Neuronal stem cell (in vitro differentiated cells): ENCODE measurements at regions not wholly inside any gene's neighbourhood (a gene's known extent, or its start where the extent isn't known, plus 50 kb on each side); places are given as distances from the start of the nearest gene placed in this dataset.

Experiments
- DNase-seq: peaks from one replicate; pipeline ENCODE4 v3.0.0-alpha.2; 2013; ENCODE audit warnings: low spot score
- H2AFZ ChIP-seq: one replicate; pipeline ENCODE4 v1.6.1; 2013; ENCODE audit warnings: mild to moderate bottlenecking, low read length, inconsistent platforms
- H2AK5ac ChIP-seq: 2 replicates; pipeline ENCODE4 v1.6.1; 2013; ENCODE audit warnings: low read depth, mild to moderate bottlenecking, inconsistent platforms, low read length, moderate library complexity, mixed read lengths
- H2BK120ac ChIP-seq: 2 replicates; pipeline ENCODE4 v1.6.1; 2013; ENCODE audit warnings: low read depth, mild to moderate bottlenecking, inconsistent platforms, low read length, moderate library complexity, mixed read lengths
- H2BK12ac ChIP-seq: one replicate; pipeline ENCODE4 v1.6.1; 2013; ENCODE audit warnings: low read length, inconsistent platforms
- H2BK15ac ChIP-seq: 2 replicates; pipeline ENCODE4 v1.6.1; 2013; ENCODE audit warnings: mild to moderate bottlenecking, low read length, inconsistent platforms, mixed read lengths
- H2BK5ac ChIP-seq: one replicate; pipeline ENCODE4 v1.6.1; 2013; ENCODE audit warnings: inconsistent platforms, mild to moderate bottlenecking, low read length, moderate library complexity
- H3K14ac ChIP-seq: one replicate; pipeline ENCODE4 v1.6.1; 2013; ENCODE audit warnings: low read length, inconsistent platforms
- H3K18ac ChIP-seq: 2 replicates; pipeline ENCODE4 v1.6.1; 2013; ENCODE audit warnings: low read length, inconsistent platforms
- H3K23ac ChIP-seq: 2 replicates; pipeline ENCODE4 v1.6.1; 2013; ENCODE audit warnings: low read depth, mild to moderate bottlenecking, mixed read lengths, low read length, inconsistent platforms; ENCODE audit not compliant: poor library complexity
- H3K27ac ChIP-seq: replicated peaks from 3 replicates; pipeline ENCODE4 v1.5.1; 2013; ENCODE audit warnings: low read length, inconsistent platforms
- H3K27me3 ChIP-seq, 3 experiments: 2 replicates each; pipeline ENCODE4 v1.6.1; 2013; ENCODE audit warnings: low read length in 3 of 3, mild to moderate bottlenecking in 2 of 3, inconsistent platforms in 1 of 3, low read depth in 1 of 3, mixed read lengths in 1 of 3, moderate library complexity in 1 of 3; ENCODE audit not compliant: control insufficient read depth in 3 of 3, insufficient read depth in 3 of 3
- H3K36me3 ChIP-seq, 2 donors: replicated peaks in 1 of 2; 2 replicates each; pipeline ENCODE4 v1.6.1; 2013; ENCODE audit warnings: low read length in 2 of 2; ENCODE audit not compliant: control insufficient read depth in 2 of 2, insufficient read depth in 2 of 2
- H3K4ac ChIP-seq: 2 replicates; pipeline ENCODE4 v1.6.1; 2013; ENCODE audit warnings: inconsistent platforms, mild to moderate bottlenecking, low read length, moderate library complexity
- H3K4me1 ChIP-seq, 2 donors: 1 replicate in 1 of 2; 2 replicates in 1 of 2; pipeline ENCODE4 v1.6.1; 2013; ENCODE audit warnings: low read length in 2 of 2, low read depth in 1 of 2; ENCODE audit not compliant: control insufficient read depth in 2 of 2, insufficient read depth in 1 of 2
- H3K4me2 ChIP-seq: one replicate; pipeline ENCODE4 v1.6.1; 2013; ENCODE audit warnings: mild to moderate bottlenecking, low read length, inconsistent platforms; ENCODE audit not compliant: insufficient read depth, poor library complexity, severe bottlenecking
- H3K4me3 ChIP-seq, 2 donors: 2 replicates each; pipeline ENCODE4 v1.5.1; 2013; ENCODE audit warnings: low read length in 2 of 2, mild to moderate bottlenecking in 2 of 2, inconsistent platforms in 1 of 2, moderate library complexity in 1 of 2
- H3K79me1 ChIP-seq: one replicate; pipeline ENCODE4 v1.6.1; 2013; ENCODE audit warnings: low read depth, mild to moderate bottlenecking, inconsistent platforms, low read length, moderate library complexity
- H3K9ac ChIP-seq: one replicate; pipeline ENCODE4 v1.6.1; 2013; ENCODE audit warnings: mild to moderate bottlenecking, low read depth, low read length, inconsistent platforms; ENCODE audit not compliant: poor library complexity
- H3K9me3 ChIP-seq, 2 donors: replicated peaks in 1 of 2; 2 replicates each; pipeline versions ENCODE3 to v1.6.1; 2013; ENCODE audit warnings: low read length in 2 of 2, mild to moderate bottlenecking in 2 of 2, inconsistent platforms in 1 of 2, low read depth in 1 of 2, mixed read lengths in 1 of 2, moderate library complexity in 1 of 2; ENCODE audit not compliant: control insufficient read depth in 2 of 2, insufficient read depth in 1 of 2
- H4K8ac ChIP-seq: one replicate; pipeline ENCODE4 v1.6.1; 2013; ENCODE audit warnings: low read depth, mild to moderate bottlenecking, inconsistent platforms, low read length, moderate library complexity
- H4K91ac ChIP-seq: one replicate; pipeline ENCODE4 v1.6.1; 2013; ENCODE audit warnings: low read length, low read depth, mild to moderate bottlenecking, inconsistent platforms; ENCODE audit not compliant: poor library complexity
- WGBS, 2 donors: extraction: QIAGEN DNeasy Blood & Tissue Kit; methylation state at CpG; one replicate each; pipeline ENCODE4 v1.1.7; 2013; ENCODE audit warnings: missing lambda C conversion rate in 2 of 2, mixed read lengths in 1 of 2; ENCODE audit not compliant: insufficient read length in 2 of 2, insufficient replicate concordance in 1 of 2; ENCODE audit errors: extremely low coverage in 2 of 2; 5-methylcytosine and 5-hydroxymethylcytosine counted together

GRCh38 chr1:224872832-224873433, 56.5 kb upstream of the DNAH14 start:
- H3K4me1 ChIP-seq: peaks cover 0 to 7% of the 10 kb centered on the region in 2 donors
- H3K9ac ChIP-seq: no peak overlapping the region
- no peak overlapping the region for H2BK5ac ChIP-seq
- no peak overlapping the region for H2AK5ac ChIP-seq
- H3K36me3 ChIP-seq: no peaks in the 10 kb centered on the region
- no peak overlapping the region for H2BK120ac ChIP-seq
- H3K4me3 ChIP-seq: no peak overlapping the region
- no peak overlapping the region for H4K91ac ChIP-seq
- no peak overlapping the region for H3K14ac ChIP-seq
- H3K27ac ChIP-seq: no peak overlapping the region
- WGBS, 2 donors: no CpG with 5 or more reads among the region's 4 CpGs
- H3K27me3 ChIP-seq: peaks cover 0 to 3% (median 0%) of the 10 kb centered on the region in 3 experiments
- no peak overlapping the region for H4K8ac ChIP-seq
- no peak overlapping the region for H3K18ac ChIP-seq
- no peak for DNase-seq
- no peak overlapping the region for H3K4ac ChIP-seq
- H2AFZ ChIP-seq: no peak overlapping the region
- H3K4me2 ChIP-seq: no peak overlapping the region
- H2BK15ac ChIP-seq: no peak overlapping the region
- H2BK12ac ChIP-seq: no peak overlapping the region
- H3K9me3 ChIP-seq: no peaks in the 10 kb centered on the region
- H3K23ac ChIP-seq: no peak overlapping the region
- no peaks in the 10 kb centered on the region for H3K79me1 ChIP-seq

GRCh38 chr1:224873434-224874369, 55.8 kb upstream of the DNAH14 start:
- H3K18ac ChIP-seq: no peak overlapping the region
- peaks cover 0 to 3% (median 0%) of the 10 kb centered on the region in 3 experiments for H3K27me3 ChIP-seq
- no peak for DNase-seq
- H3K79me1 ChIP-seq: no peaks in the 10 kb centered on the region
- no peak overlapping the region for H3K23ac ChIP-seq
- H3K4me3 ChIP-seq: no peak overlapping the region
- no peak overlapping the region for H2AK5ac ChIP-seq
- no peak overlapping the region for H2BK12ac ChIP-seq
- no CpG with 5 or more reads among the region's 3 CpGs for WGBS, 2 donors
- H3K27ac ChIP-seq: no peak overlapping the region
- H2BK15ac ChIP-seq: no peak overlapping the region
- H3K9ac ChIP-seq: no peak overlapping the region
- H3K4ac ChIP-seq: no peak overlapping the region
- no peak overlapping the region for H2AFZ ChIP-seq
- no peak overlapping the region for H2BK120ac ChIP-seq
- H3K14ac ChIP-seq: no peak overlapping the region
- H3K9me3 ChIP-seq: no peaks in the 10 kb centered on the region
- no peaks in the 10 kb centered on the region for H3K36me3 ChIP-seq
- no peak overlapping the region for H3K4me2 ChIP-seq
- no peak overlapping the region for H2BK5ac ChIP-seq
- no peak overlapping the region for H4K91ac ChIP-seq
- H4K8ac ChIP-seq: no peak overlapping the region
- H3K4me1 ChIP-seq: peaks cover 0 to 7% of the 10 kb centered on the region in 2 donors

GRCh38 chr1:224874775-224875174, 54.7 kb upstream of the DNAH14 start:
- Histone ChIP-seq H2BK120ac (no peak overlapping the region), H3K4me1 (peaks cover 0 to 11% of the 10 kb centered on the region in 2 donors), H4K91ac (no peak overlapping the region), H3K4me3 (no peak overlapping the region), H3K79me1 (no peaks in the 10 kb centered on the region), H3K4ac (no peak overlapping the region), H3K27me3 (peaks cover 0 to 3% (median 0%) of the 10 kb centered on the region in 3 experiments), H3K36me3 (no peaks in the 10 kb centered on the region), H3K4me2 (no peak overlapping the region), H3K27ac (no peak overlapping the region), H2BK15ac (no peak overlapping the region), H3K18ac (no peak overlapping the region), H3K9ac (no peak overlapping the region), H4K8ac (no peak overlapping the region), H2AK5ac (no peak overlapping the region), H3K14ac (no peak overlapping the region), H2BK12ac (no peak overlapping the region), H3K23ac (no peak overlapping the region), H3K9me3 (no peaks in the 10 kb centered on the region), H2BK5ac (no peak overlapping the region), H2AFZ (no peak overlapping the region)
- no CpG with 5 or more reads among the region's 7 CpGs for WGBS, 2 donors
- DNase-seq: no peak

- Histone ChIP-seq H2BK120ac (no peak overlapping the region), H3K4me2 (no peak overlapping the region), H2BK5ac (no peak overlapping the region), H2AK5ac (no peak overlapping the region), H3K36me3 (no peaks in the 10 kb centered on the region), H3K27ac (no peak overlapping the region), H3K9me3 (no peaks in the 10 kb centered on the region), H3K4me3 (no peak overlapping the region), H3K18ac (no peak overlapping the region), H3K27me3 (peaks cover 0 to 3% (median 0%) of the 10 kb centered on the region in 3 experiments), H4K8ac (no peak overlapping the region), H3K4ac (no peak overlapping the region), H2BK15ac (no peak overlapping the region), H2AFZ (no peak overlapping the region), H4K91ac (no peak overlapping the region), H2BK12ac (no peak overlapping the region), H3K9ac (no peak overlapping the region), H3K79me1 (no peaks in the 10 kb centered on the region), H3K14ac (no peak overlapping the region), H3K4me1 (peaks cover 3 to 12% of the 10 kb centered on the region in 2 donors), H3K23ac (no peak overlapping the region)
- WGBS, 2 donors: no CpG with 5 or more reads among the region's 5 CpGs
- DNase-seq: no peak
These were observed 50.2 kb upstream of the DNAH14 start for GRCh38 chr1:224879162-224879803.
